ENCODE measurements at regions not wholly inside any gene's neighbourhood (a gene's known extent, or its start where the extent isn't known, plus 50 kb on each side); places are given as distances from the start of the nearest gene placed in this dataset.

DNA sequence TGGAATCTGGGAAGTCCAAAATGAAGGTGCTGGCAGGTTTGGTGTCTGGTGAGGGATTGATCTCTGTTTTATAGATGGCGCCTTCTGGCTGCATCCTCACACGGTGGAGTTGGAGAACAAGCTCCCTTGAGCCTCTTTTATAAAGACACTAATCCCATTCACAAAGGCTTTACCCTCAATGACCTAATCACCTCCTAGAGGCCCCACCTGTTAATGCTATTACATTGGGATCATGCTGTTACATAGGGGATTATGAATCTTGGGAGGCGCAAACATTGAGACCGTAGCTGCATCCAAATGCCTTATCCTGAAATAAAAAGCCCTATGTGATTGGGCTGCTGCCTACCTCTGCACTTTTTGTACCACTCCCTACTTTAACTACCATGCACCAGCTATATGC lies 197.1 kb upstream of the HMHB1 start:
- no peak for FAIRE-seq

DNA sequence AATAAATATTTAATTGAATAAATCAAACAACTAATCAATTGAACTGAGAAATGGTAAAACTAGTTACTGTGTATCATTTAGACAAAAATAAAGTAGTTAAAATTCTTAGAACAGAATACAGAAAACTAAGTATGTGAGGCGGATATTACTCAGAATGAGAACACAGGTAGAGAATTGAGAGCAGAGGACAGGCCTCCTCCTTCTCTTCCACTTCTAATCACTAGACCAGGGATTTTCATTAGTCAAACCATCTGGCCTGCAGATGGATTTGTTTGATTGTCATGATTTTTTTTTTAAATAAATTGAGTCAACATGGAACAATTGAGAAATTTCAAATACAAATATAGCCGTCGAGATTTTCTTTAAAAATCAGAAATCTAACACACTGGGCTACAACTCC lies 198.6 kb upstream of the HMHB1 start:
- dilution Hi-C loops (cut with MboI; ENCODE audit: extremely low pct_ligation_motif_present, low sequenced_read_pairs) = no loop called here
- H3K9me1 ChIP-seq (ENCODE audit: control insufficient read depth, extremely low read depth, insufficient read depth, low read length) = no peaks in the 10 kb centered on the region
- no peaks in the 10 kb centered on the region for H3K27me3 ChIP-seq (ENCODE audit: control insufficient read depth, extremely low read depth, insufficient read depth, low read length)
- no peaks in the 10 kb centered on the region for H3K36me3 ChIP-seq (ENCODE audit: control insufficient read depth in 2 of 2, extremely low read depth in 1 of 2, insufficient read depth in 2 of 2, low read length in 2 of 2)
- H3K9me3 ChIP-seq (ENCODE audit: control insufficient read depth, low read depth, low read length) = no peaks in the 10 kb centered on the region
- no peak overlapping the region for H3K9ac ChIP-seq (ENCODE audit: control insufficient read depth, extremely low read depth, insufficient read depth, low read length)
- DNase-seq (ENCODE audit: low read depth, low spot score) = no peak
- H3K79me2 ChIP-seq (ENCODE audit: control insufficient read depth, insufficient read depth, low read length) = no peaks in the 10 kb centered on the region
- H3K4me1 ChIP-seq (ENCODE audit: control insufficient read depth, extremely low read depth, insufficient read depth, low read length) = no peaks in the 10 kb centered on the region
- H3K4me3 ChIP-seq (ENCODE audit: control insufficient read depth in 2 of 3, extremely low read depth in 1 of 3, insufficient read depth in 2 of 3, low read depth in 1 of 3, low read length in 3 of 3) = no peak overlapping the region
- TF ChIP-seq, protein P1, sequence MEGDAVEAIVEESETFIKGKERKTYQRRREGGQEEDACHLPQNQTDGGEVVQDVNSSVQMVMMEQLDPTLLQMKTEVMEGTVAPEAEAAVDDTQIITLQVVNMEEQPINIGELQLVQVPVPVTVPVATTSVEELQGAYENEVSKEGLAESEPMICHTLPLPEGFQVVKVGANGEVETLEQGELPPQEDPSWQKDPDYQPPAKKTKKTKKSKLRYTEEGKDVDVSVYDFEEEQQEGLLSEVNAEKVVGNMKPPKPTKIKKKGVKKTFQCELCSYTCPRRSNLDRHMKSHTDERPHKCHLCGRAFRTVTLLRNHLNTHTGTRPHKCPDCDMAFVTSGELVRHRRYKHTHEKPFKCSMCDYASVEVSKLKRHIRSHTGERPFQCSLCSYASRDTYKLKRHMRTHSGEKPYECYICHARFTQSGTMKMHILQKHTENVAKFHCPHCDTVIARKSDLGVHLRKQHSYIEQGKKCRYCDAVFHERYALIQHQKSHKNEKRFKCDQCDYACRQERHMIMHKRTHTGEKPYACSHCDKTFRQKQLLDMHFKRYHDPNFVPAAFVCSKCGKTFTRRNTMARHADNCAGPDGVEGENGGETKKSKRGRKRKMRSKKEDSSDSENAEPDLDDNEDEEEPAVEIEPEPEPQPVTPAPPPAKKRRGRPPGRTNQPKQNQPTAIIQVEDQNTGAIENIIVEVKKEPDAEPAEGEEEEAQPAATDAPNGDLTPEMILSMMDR (optimal IDR thresholded peaks at IDR 0.05 in 1 of 3, IDR thresholded peaks at IDR 0.05 in 1 of 3, conservative IDR thresholded peaks at IDR 0.05 in 1 of 3; ENCODE audit: extremely low read depth in 1 of 3, insufficient read depth in 2 of 3, low read length in 3 of 3) = no peak
- TF ChIP-seq EZH2 (IDR thresholded peaks at IDR 0.05; ENCODE audit: low read length) = no peak
- no peak overlapping the region for H3K27ac ChIP-seq (ENCODE audit: control insufficient read depth, insufficient read depth, low read length)
- H4K20me1 ChIP-seq (ENCODE audit: control insufficient read depth, extremely low read depth, insufficient read depth, low read length) = no peaks in the 10 kb centered on the region
- no peak overlapping the region for H3K4me2 ChIP-seq (ENCODE audit: control insufficient read depth, extremely low read depth, insufficient read depth, low read depth, low read length)
- no peak for FAIRE-seq
- H2AFZ ChIP-seq (ENCODE audit: control insufficient read depth, low read length) = no peak overlapping the region

More for the DNA sequence above, 197.1 kb upstream of the HMHB1 start:
- H3K9ac ChIP-seq (ENCODE audit: control insufficient read depth, extremely low read depth, insufficient read depth, low read length) = no peak overlapping the region
- DNase-seq (ENCODE audit: low read depth, low spot score) = no peak
- no peaks in the 10 kb centered on the region for H4K20me1 ChIP-seq (ENCODE audit: control insufficient read depth, extremely low read depth, insufficient read depth, low read length)
- H3K4me1 ChIP-seq (ENCODE audit: control insufficient read depth, extremely low read depth, insufficient read depth, low read length) = no peaks in the 10 kb centered on the region
- H3K9me3 ChIP-seq (ENCODE audit: control insufficient read depth, low read depth, low read length) = no peaks in the 10 kb centered on the region
- dilution Hi-C loops (cut with MboI; ENCODE audit: extremely low pct_ligation_motif_present, low sequenced_read_pairs) = no loop called here
- no peak overlapping the region for H3K27ac ChIP-seq (ENCODE audit: control insufficient read depth, insufficient read depth, low read length)
- no peak overlapping the region for H3K4me3 ChIP-seq (ENCODE audit: control insufficient read depth in 2 of 3, extremely low read depth in 1 of 3, insufficient read depth in 2 of 3, low read depth in 1 of 3, low read length in 3 of 3)
- H3K4me2 ChIP-seq (ENCODE audit: control insufficient read depth, extremely low read depth, insufficient read depth, low read depth, low read length) = no peak overlapping the region
- no peaks in the 10 kb centered on the region for H3K27me3 ChIP-seq (ENCODE audit: control insufficient read depth, extremely low read depth, insufficient read depth, low read length)
- H3K79me2 ChIP-seq (ENCODE audit: control insufficient read depth, insufficient read depth, low read length) = no peaks in the 10 kb centered on the region
- TF ChIP-seq, protein P1 (optimal IDR thresholded peaks at IDR 0.05 in 1 of 3, IDR thresholded peaks at IDR 0.05 in 1 of 3, conservative IDR thresholded peaks at IDR 0.05 in 1 of 3; ENCODE audit: extremely low read depth in 1 of 3, insufficient read depth in 2 of 3, low read length in 3 of 3) = no peak
- no peak for TF ChIP-seq EZH2 (IDR thresholded peaks at IDR 0.05; ENCODE audit: low read length)
- H2AFZ ChIP-seq (ENCODE audit: control insufficient read depth, low read length) = no peak overlapping the region
- H3K9me1 ChIP-seq (ENCODE audit: control insufficient read depth, extremely low read depth, insufficient read depth, low read length) = no peaks in the 10 kb centered on the region
- H3K36me3 ChIP-seq (ENCODE audit: control insufficient read depth in 2 of 2, extremely low read depth in 1 of 2, insufficient read depth in 2 of 2, low read length in 2 of 2) = no peaks in the 10 kb centered on the region
